Upper lobe of right lung (tissue), 1 donor: ENCODE measurements at regions not wholly inside any gene's neighbourhood (a gene's known extent, or its start where the extent isn't known, plus 50 kb on each side); places are given as distances from the start of the nearest gene placed in this dataset.

Source experiments
- ATAC-seq: fragments of 200-7000 bp; cut with Tn5 transposase; one replicate; pipeline ENCODE4 v1.9.1; 2020; ENCODE audit warnings: mild to moderate bottlenecking, moderate library complexity
- DNase-seq: peaks from one replicate; pipeline ENCODE4 v3.0.0-alpha.2; 2020
- H3K27ac ChIP-seq: fragments of 200-600 bp; one replicate; pipeline ENCODE4 v1.8.0; 2022
- H3K27me3 ChIP-seq: fragments of 200-600 bp; one replicate; pipeline ENCODE4 v1.8.0; 2022; ENCODE audit warnings: mild to moderate bottlenecking
- H3K36me3 ChIP-seq: fragments of 200-600 bp; one replicate; pipeline ENCODE4 v1.8.0; 2022
- H3K4me1 ChIP-seq: fragments of 200-600 bp; one replicate; pipeline ENCODE4 v1.8.0; 2022
- H3K4me3 ChIP-seq: fragments of 200-600 bp; one replicate; pipeline ENCODE4 v1.8.0; 2022; ENCODE audit warnings: mild to moderate bottlenecking
- H3K9me3 ChIP-seq: fragments of 200-600 bp; one replicate; pipeline ENCODE4 v1.8.0; 2022
- CTCF ChIP-seq: fragments of 200-600 bp; IDR thresholded peaks from one replicate; pipeline ENCODE4 v1.8.0; 2022; ENCODE audit warnings: antibody characterized with exemption
- intact Hi-C: fragments of 100-400 bp; cut with DNase I; formaldehyde crosslinking; loops from one replicate; pipeline ENCODE4 v1.11.0; 2022
- donor health status: DM: no; HTN: yes; CAD: no; lungs with severe emphysema.

DNA sequence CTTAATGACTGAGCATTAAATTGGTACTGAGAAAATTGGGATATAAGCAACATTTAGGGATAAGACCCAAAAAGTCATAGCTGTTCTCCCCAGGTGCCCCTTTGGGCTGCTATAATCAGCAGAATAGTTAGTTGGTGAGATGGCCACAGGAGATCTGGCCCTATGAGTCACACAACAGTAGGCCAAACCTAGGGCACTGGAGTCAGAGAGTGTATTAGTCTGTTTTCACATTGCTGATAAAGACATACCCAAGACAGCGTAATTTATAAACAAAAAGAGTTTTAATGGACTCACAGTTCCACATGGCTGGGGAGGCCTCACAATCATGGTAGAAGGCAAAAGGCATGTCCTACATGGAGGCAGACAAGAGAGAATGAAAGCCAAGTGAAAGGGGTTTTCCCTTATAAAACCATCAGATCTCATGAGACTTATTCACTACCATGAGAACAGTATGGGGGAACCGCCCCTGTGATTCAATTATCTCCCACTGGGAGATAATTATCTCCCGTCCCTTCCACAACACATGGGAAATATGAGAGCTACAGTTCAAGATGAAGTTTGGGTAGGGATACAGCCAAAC is 338.3 kb upstream of the NR3C2 start:
- DNase-seq = no peak
- Histone ChIP-seq H3K27ac (no peak overlapping the region), H3K36me3 (no peaks in the 10 kb centered on the region), H3K4me1 (no peaks in the 10 kb centered on the region), H3K4me3 (no peak overlapping the region), H3K9me3 (no peaks in the 10 kb centered on the region), H3K27me3 (no peaks in the 10 kb centered on the region)
- ATAC-seq = no peak
- intact Hi-C loops = no loop called here
- no peak for TF ChIP-seq CTCF

DNA sequence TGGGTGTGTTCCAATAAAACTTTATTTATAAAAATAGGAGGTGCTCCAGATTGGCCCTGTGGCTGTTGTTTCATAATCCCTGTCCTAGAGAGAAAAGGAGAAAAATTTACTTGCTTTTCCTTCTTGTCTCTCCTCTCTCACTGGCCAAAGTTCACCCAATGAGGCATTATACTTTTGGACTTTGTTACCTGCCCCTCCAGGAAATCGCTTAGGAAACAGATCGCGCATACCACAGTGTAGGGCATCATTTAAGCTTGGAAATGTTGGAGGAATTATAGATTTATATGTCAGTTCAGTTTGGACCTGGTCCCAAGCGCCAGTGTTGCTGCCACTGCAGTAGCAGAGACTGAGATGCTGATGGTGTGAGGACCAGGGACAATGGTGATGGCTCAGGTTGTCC is 337.6 kb upstream of the NR3C2 start:
- Histone ChIP-seq H3K36me3 (no peaks in the 10 kb centered on the region), H3K27ac (no peak overlapping the region), H3K9me3 (no peaks in the 10 kb centered on the region), H3K4me1 (no peaks in the 10 kb centered on the region), H3K27me3 (no peaks in the 10 kb centered on the region), H3K4me3 (no peak overlapping the region)
- no peak for TF ChIP-seq CTCF
- DNase-seq = no peak
- intact Hi-C loops = no loop called here
- no peak for ATAC-seq

GRCh38 chr4:148778980-148779675 is 336.9 kb upstream of the NR3C2 start:
- ATAC-seq (no peak), DNase-seq (no peak)
- H3K27ac ChIP-seq = no peak overlapping the region
- intact Hi-C loops = no loop called here
- H3K9me3 ChIP-seq = no peaks in the 10 kb centered on the region
- no peak for TF ChIP-seq CTCF
- no peak overlapping the region for H3K4me3 ChIP-seq
- no peaks in the 10 kb centered on the region for H3K4me1 ChIP-seq
- H3K27me3 ChIP-seq = no peaks in the 10 kb centered on the region
- H3K36me3 ChIP-seq = no peaks in the 10 kb centered on the region

DNA sequence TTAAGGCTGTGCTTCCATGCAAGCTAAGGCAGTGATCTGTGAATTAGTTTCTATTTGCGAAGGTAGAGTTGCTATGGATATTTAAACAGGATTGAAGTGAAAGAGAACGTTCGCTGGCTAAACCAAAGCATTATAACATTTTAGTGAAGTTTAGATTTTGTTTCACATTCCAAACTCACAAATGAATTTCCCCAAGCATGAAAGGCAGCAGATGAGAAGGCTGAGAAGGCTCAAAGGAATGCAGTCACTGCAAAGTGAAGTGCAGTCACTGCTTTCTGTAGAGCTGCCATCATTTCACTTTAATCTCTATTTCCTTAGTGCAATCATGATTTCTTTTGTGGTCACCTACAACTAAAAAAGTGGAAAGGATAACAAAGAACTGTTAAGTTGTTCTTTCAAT is 334.7 kb upstream of the NR3C2 start:
- ATAC-seq = peak; percentile 41
- no peak for TF ChIP-seq CTCF
- Histone ChIP-seq H3K4me3 (no peak overlapping the region), H3K4me1 (no peaks in the 10 kb centered on the region), H3K27me3 (no peaks in the 10 kb centered on the region), H3K27ac (peak overlapping the region; percentile 28), H3K9me3 (no peaks in the 10 kb centered on the region), H3K36me3 (no peaks in the 10 kb centered on the region)
- DNase-seq = no peak
- intact Hi-C loops = no loop called here

- Histone ChIP-seq H3K27ac (no peak overlapping the region), H3K9me3 (no peaks in the 10 kb centered on the region), H3K36me3 (no peaks in the 10 kb centered on the region), H3K4me3 (no peak overlapping the region), H3K4me1 (no peaks in the 10 kb centered on the region), H3K27me3 (no peaks in the 10 kb centered on the region)
- TF ChIP-seq CTCF = no peak
- intact Hi-C loops = no loop called here
- ATAC-seq = no peak
- DNase-seq = no peak
Measured at GRCh38 chr4:148774134-148774533, 331.9 kb upstream of the NR3C2 start.
